Endothelial cell of umbilical vein (primary cell): ENCODE measurements at regions not wholly inside any gene's neighbourhood (a gene's known extent, or its start where the extent isn't known, plus 50 kb on each side); places are given as distances from the start of the nearest gene placed in this dataset.

Experiments used
- EZH2 ChIP-seq: IDR thresholded peaks from 2 replicates; pipeline ENCODE4 v1.6.1; 2012; ENCODE audit warnings: borderline replicate concordance, low read depth, mild to moderate bottlenecking, moderate library complexity, low read length, inconsistent platforms; ENCODE audit not compliant: severe bottlenecking
- MYC ChIP-seq: IDR thresholded peaks from one replicate; pipeline ENCODE4 v1.6.1; 2011; ENCODE audit warnings: mild to moderate bottlenecking, low read depth, low read length
- POLR2A ChIP-seq: IDR thresholded peaks from 2 replicates; pipeline ENCODE4 v1.6.1; 2012; ENCODE audit warnings: low read depth, mild to moderate bottlenecking, control low read depth, low read length
- POLR2AphosphoS5 ChIP-seq: IDR thresholded peaks from 2 replicates; pipeline ENCODE4 v1.6.1; 2012; ENCODE audit warnings: low read depth, mild to moderate bottlenecking, control low read depth, low read length, moderate library complexity; ENCODE audit not compliant: insufficient read depth
- TF ChIP-seq, protein P1 (sequence below): IDR thresholded peaks from 2 replicates; pipeline ENCODE4 v1.6.1; 2011; ENCODE audit not compliant: insufficient read depth, insufficient read length
- TF ChIP-seq, protein P2 (sequence below), 2 donors: IDR thresholded peaks; 1 replicate in 1 of 2; 2 replicates in 1 of 2; pipeline ENCODE4 v1.5.1; 2011; ENCODE audit warnings: low read length in 2 of 2, mild to moderate bottlenecking in 2 of 2, moderate library complexity in 2 of 2, control low read depth in 1 of 2, inconsistent platforms in 1 of 2, low read depth in 1 of 2; ENCODE audit not compliant: insufficient read depth in 1 of 2; ENCODE audit errors: extremely low read depth in 1 of 2

DNA sequence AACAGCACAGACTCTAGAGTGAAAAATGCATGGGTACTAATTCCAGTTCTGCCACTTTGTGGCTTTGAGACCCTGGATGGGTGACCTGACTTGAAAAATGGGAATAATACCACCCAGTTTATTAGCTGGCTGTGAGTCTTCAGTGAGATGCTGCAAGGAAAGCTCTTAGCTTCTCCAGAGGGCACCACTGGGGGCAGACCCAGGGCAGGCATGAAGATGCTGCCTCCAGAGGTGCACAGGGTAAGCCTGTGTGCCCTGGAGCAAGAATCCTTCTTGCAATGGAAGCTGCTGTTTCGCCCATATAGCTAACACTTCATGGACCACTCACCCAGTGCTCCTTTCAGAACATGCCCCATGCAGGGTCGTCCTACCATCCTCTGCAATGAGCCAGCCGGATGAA is 75.7 kb downstream of the C5orf15 start:
- TF ChIP-seq, protein P1, sequence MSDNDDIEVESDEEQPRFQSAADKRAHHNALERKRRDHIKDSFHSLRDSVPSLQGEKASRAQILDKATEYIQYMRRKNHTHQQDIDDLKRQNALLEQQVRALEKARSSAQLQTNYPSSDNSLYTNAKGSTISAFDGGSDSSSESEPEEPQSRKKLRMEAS, result no peak
- TF ChIP-seq POLR2AphosphoS5 (no peak), POLR2A (no peak), MYC (no peak), EZH2 (no peak)
- TF ChIP-seq, protein P2, sequence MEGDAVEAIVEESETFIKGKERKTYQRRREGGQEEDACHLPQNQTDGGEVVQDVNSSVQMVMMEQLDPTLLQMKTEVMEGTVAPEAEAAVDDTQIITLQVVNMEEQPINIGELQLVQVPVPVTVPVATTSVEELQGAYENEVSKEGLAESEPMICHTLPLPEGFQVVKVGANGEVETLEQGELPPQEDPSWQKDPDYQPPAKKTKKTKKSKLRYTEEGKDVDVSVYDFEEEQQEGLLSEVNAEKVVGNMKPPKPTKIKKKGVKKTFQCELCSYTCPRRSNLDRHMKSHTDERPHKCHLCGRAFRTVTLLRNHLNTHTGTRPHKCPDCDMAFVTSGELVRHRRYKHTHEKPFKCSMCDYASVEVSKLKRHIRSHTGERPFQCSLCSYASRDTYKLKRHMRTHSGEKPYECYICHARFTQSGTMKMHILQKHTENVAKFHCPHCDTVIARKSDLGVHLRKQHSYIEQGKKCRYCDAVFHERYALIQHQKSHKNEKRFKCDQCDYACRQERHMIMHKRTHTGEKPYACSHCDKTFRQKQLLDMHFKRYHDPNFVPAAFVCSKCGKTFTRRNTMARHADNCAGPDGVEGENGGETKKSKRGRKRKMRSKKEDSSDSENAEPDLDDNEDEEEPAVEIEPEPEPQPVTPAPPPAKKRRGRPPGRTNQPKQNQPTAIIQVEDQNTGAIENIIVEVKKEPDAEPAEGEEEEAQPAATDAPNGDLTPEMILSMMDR (IDR thresholded peaks at IDR 0.05; ENCODE audit: extremely low read depth in 1 of 2, insufficient read depth in 1 of 2, low read depth in 1 of 2, low read length in 2 of 2), result no peak
